ENCODE measurements at regions not wholly inside any gene's neighbourhood (a gene's known extent, or its start where the extent isn't known, plus 50 kb on each side); places are given as distances from the start of the nearest gene placed in this dataset.

- H3K9ac ChIP-seq (replicated peaks; ENCODE audit: extremely low read depth, insufficient read depth, low read length): no peak overlapping the region
- H3K27me3 ChIP-seq (ENCODE audit: control insufficient read depth in 2 of 2, insufficient read depth in 2 of 2, low read length in 2 of 2): no peaks in the 10 kb centered on the region
- H3K9me1 ChIP-seq (replicated peaks; ENCODE audit: control insufficient read depth, extremely low read depth, insufficient read depth, low read length): no peaks in the 10 kb centered on the region
- no peak for DNase-seq (ENCODE audit: low read depth, low spot score)
- H3K4me1 ChIP-seq (ENCODE audit: control insufficient read depth, extremely low read depth, insufficient read depth, low read length): no peaks in the 10 kb centered on the region
- no peaks in the 10 kb centered on the region for H3K36me3 ChIP-seq (ENCODE audit: control insufficient read depth in 2 of 2, extremely low read depth in 1 of 2, insufficient read depth in 2 of 2, low read length in 2 of 2)
- FAIRE-seq: no peak
- no peak overlapping the region for H2AFZ ChIP-seq (ENCODE audit: low read depth, low read length)
- no peak overlapping the region for H3K4me2 ChIP-seq (ENCODE audit: insufficient read depth, low read length)
- intact Hi-C loops (cut with micrococcal nuclease) (no loop called here), dilution Hi-C loops (cut with MboI; ENCODE audit: extremely low pct_ligation_motif_present, low sequenced_read_pairs) (no loop called here)
- no peak overlapping the region for H3K27ac ChIP-seq (ENCODE audit: insufficient read depth, low read depth, low read length)
- no peak overlapping the region for H3K4me3 ChIP-seq (replicated peaks in 1 of 3; ENCODE audit: insufficient read depth in 1 of 3, low read depth in 1 of 3, low read length in 3 of 3)
- no TSS peak for BruUV-seq (replicated peaks)
- no peaks in the 10 kb centered on the region for H4K20me1 ChIP-seq (replicated peaks; ENCODE audit: control insufficient read depth, extremely low read depth, insufficient read depth, low read length)
- CTCF ChIA-PET: no interaction called here
- H3K9me3 ChIP-seq (replicated peaks; ENCODE audit: control insufficient read depth, insufficient read depth, low read length): no peaks in the 10 kb centered on the region
- no peaks in the 10 kb centered on the region for H3K79me2 ChIP-seq (ENCODE audit: control insufficient read depth, insufficient read depth, low read length)
- POLR2A ChIA-PET: no interaction called here
- TF ChIP-seq FOS (IDR thresholded peaks at IDR 0.05; ENCODE audit: borderline replicate concordance, insufficient read depth, low read length) (no peak), MYC (IDR thresholded peaks at IDR 0.05; ENCODE audit: low read depth, low read length) (no peak), POLR2A (IDR thresholded peaks at IDR 0.05; ENCODE audit: low read depth, low read length) (no peak), GATA2 (IDR thresholded peaks at IDR 0.05; ENCODE audit: insufficient read depth, insufficient read length, low read depth, low read length) (no peak), JUN (IDR thresholded peaks at IDR 0.05; ENCODE audit: borderline replicate concordance, insufficient read depth, insufficient read length, low read depth) (no peak), MAX (IDR thresholded peaks at IDR 0.05; ENCODE audit: insufficient read depth, insufficient read length) (no peak), CTCF (IDR thresholded peaks at IDR 0.05; ENCODE audit: extremely low read depth in 1 of 2, insufficient read depth in 1 of 2, low read depth in 1 of 2, low read length in 2 of 2) (no peak), POLR2AphosphoS5 (IDR thresholded peaks at IDR 0.05; ENCODE audit: insufficient read depth, low read depth, low read length) (no peak), EZH2 (IDR thresholded peaks at IDR 0.05; ENCODE audit: borderline replicate concordance, low read depth, low read length, severe bottlenecking) (no peak)
Measured at GRCh38 chr2:13822365-13822764, 810.2 kb upstream of the LRATD1 start.

Measured in endothelial cell of umbilical vein (primary cell).